ENCODE measurements at regions not wholly inside any gene's neighbourhood (a gene's known extent, or its start where the extent isn't known, plus 50 kb on each side); places are given as distances from the start of the nearest gene placed in this dataset.

GRCh38 chr4:52263607-52264006 lies 212.5 kb downstream of the SPATA18 start:
- Mint-ChIP-seq H3K9me3 (0 out of 2 replicates have a peak, but pooled peaks cover under 1% of the 10 kb centered on the region), H3K36me3 (no peaks in the 10 kb centered on the region), H3K4me1 (no peaks in the 10 kb centered on the region), H3K27ac (no peak overlapping the region), H3K27me3 (ENCODE audit: low read depth) (no peaks in the 10 kb centered on the region), H3K4me3 (no peak overlapping the region)
- POLR2A ChIA-PET = interaction anchor here (0.5 kb wide), 1 partner anchor 155 kb away, joined by 5 read pairs; no protein-coding TSS in a partner anchor
- ATAC-seq (no peak), DNase-seq (ENCODE audit: low spot score) (no peak)
- no peak for TF ChIP-seq ZNF219 (CRISPR knock-in tag; IDR thresholded peaks at IDR 0.05; ENCODE audit: borderline replicate concordance)
- no peak for TF ChIP-seq ATF2 (CRISPR knock-in tag; IDR thresholded peaks at IDR 0.05; ENCODE audit: borderline replicate concordance, low read depth)
- no peak for TF ChIP-seq PRDM15 (CRISPR knock-in tag; IDR thresholded peaks at IDR 0.05)
- CTCF ChIA-PET = no interaction called here

GRCh38 chr4:52265781-52266525 lies 214.8 kb downstream of the SPATA18 start:
- H3K36me3 Mint-ChIP-seq = no peaks in the 10 kb centered on the region
- H3K4me3 Mint-ChIP-seq = no peak overlapping the region
- H3K27ac Mint-ChIP-seq = no peak overlapping the region
- TF ChIP-seq ATF3 (CRISPR knock-in tag; conservative IDR thresholded peaks at IDR 0.05) = no peak
- no peak for TF ChIP-seq FOXP1 (CRISPR knock-in tag; IDR thresholded peaks at IDR 0.05; ENCODE audit: borderline replicate concordance)
- TF ChIP-seq ELF4 (CRISPR knock-in tag; IDR thresholded peaks at IDR 0.05; ENCODE audit: low read depth) = no peak
- no peak for TF ChIP-seq FOXP4 (CRISPR knock-in tag; IDR thresholded peaks at IDR 0.05)
- TF ChIP-seq ZSCAN18 (CRISPR knock-in tag; IDR thresholded peaks at IDR 0.05) = no peak
- TF ChIP-seq ATF2 (CRISPR knock-in tag; IDR thresholded peaks at IDR 0.05; ENCODE audit: borderline replicate concordance, low read depth) = no peak
- no peak for TF ChIP-seq PRDM15 (CRISPR knock-in tag; IDR thresholded peaks at IDR 0.05)
- TF ChIP-seq NFYB (CRISPR knock-in tag; conservative IDR thresholded peaks at IDR 0.05; ENCODE audit: low read depth) = no peak
- TF ChIP-seq FOXK1 (CRISPR knock-in tag; IDR thresholded peaks at IDR 0.05) = no peak
- no peaks in the 10 kb centered on the region for H3K9me3 Mint-ChIP-seq
- H3K4me1 Mint-ChIP-seq = peaks cover 21% of the 10 kb centered on the region
- no peak for DNase-seq (ENCODE audit: low spot score)
- CTCF ChIA-PET = no interaction called here
- no peak for ATAC-seq
- H3K27me3 Mint-ChIP-seq (ENCODE audit: low read depth) = no peaks in the 10 kb centered on the region
- POLR2A ChIA-PET = no interaction called here
